Islet precursor cell (in vitro differentiated cells): ENCODE measurements at regions not wholly inside any gene's neighbourhood (a gene's known extent, or its start where the extent isn't known, plus 50 kb on each side); places are given as distances from the start of the nearest gene placed in this dataset.

Source experiments
- DNase-seq: peaks from one replicate; pipeline ENCODE4 v3.0.0-alpha.2; 2018

DNA sequence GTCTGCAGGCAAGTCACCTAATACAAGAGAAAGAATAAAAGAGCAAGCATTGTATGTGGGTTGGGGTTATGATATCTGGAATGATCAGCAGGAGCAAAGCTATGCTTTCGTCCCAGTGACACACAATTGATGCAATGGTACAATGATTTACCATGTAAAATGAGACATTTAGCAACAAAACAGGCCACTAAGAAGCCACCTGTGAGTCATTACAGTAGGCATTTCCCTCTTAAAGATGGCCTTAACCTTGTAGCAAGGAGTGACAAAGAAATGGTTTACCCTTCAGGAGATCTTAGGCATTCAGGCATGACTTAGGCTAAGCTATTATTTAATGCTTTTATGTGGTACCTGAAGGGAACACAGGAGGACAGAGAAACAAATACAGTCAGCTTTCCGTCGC is 373.3 kb upstream of the RBMS3 start:
- no peak for DNase-seq

DNA sequence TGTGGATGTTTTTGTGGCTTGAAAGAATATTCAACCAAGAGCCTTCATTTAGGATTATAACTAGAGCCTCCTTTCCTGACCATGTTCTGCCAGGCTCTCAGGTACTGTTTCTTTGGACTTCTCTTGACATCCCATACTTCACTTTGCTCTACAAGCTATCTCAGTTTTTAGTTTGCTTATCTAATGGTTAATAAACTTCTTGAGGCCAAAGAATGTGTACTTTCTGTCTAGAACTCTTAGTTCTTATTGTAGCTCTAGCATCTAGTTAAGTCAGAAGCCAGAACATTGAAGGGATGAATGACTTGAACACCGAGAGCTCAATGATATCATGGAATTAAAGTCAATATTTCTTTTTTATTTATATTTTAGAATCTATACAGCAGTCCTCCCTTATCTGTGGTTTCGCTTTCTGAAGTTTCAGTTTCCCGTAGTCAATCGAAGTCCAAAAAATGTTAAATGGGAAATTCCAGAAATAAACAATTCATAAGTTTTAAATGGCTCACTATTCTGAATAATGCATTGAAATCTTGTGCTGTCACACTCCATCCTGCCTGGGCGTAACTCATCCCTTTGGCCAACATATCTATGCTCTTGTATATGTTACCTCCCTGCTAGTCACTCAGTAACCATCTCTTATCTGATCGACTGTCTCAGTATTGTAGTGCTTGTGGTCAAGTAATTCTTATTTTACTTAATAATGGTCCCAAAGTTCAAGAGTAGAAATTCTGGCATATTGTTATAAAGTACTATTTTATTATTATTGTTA is 368.6 kb upstream of the RBMS3 start:
- no peak for DNase-seq

DNA sequence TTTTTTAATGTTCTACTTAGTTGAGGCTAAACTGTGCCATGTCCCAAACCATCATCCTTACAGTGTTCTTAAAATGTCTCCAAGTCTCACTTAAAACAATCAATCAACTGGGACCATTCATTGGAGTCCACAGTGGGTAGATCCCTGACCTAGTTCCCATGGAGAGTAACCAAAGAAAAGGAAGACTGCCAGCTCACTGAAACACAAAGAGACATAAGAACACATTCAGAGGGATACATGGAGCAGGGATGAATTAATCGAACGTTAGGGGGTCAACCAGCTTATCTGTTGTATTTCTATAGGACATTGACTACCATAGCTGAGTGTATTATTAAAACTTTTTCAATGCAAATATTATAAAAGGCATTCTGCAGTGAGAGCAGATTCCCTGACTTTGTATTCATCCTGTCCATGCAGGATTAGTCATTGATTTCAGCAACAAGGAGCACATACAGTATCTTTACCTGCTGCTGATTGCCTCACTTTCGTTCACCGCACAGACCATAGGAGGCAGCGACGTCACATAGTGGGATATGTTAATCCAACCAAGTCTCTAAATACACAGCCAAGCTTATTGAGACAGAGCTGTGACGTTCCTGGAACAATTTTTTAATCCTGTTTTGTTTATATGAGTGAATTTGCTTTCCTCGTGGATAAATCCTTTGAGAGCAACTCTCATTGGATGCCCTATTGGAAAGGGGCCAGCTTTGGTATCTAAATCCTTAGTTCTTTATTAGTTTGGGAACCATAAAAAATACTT is 364.9 kb upstream of the RBMS3 start:
- peak; percentile 79 for DNase-seq

DNA sequence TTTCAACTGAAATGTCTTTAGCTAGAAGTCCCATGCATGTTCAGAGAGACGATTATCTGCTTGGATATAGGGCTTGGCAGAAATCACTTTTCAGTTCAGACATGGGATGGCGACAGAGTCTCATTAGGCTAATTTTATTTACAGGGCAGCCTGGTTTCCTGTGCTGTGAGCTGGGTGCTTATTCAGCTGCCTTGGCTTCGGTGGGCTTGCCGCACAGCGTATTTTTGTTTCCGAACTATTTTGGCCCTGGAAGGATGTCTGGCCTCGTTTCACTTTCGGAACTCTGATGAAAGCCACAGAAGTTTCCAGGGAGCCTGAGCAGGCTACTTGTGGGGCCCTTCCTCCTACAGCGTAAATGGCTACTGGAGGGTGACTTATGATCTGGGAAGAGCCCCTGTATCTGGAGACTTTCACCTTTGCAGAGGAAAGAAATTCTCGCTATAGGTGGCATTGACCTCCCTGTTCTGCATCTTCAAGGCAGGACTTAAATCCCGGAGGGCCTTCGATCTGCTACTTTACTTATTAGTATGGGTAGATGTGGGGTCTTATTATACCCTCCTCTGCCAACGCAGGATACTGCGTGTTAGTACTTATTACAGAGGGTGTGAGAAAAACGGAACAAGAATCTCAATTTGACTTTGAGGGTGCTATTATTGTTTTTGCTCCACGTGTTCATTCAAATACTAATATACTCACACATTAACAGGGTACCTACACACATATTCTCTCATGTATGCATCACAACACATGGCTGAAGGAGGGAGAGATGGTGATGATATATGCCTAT is 364.0 kb upstream of the RBMS3 start:
- peak; percentile 73 for DNase-seq

DNA sequence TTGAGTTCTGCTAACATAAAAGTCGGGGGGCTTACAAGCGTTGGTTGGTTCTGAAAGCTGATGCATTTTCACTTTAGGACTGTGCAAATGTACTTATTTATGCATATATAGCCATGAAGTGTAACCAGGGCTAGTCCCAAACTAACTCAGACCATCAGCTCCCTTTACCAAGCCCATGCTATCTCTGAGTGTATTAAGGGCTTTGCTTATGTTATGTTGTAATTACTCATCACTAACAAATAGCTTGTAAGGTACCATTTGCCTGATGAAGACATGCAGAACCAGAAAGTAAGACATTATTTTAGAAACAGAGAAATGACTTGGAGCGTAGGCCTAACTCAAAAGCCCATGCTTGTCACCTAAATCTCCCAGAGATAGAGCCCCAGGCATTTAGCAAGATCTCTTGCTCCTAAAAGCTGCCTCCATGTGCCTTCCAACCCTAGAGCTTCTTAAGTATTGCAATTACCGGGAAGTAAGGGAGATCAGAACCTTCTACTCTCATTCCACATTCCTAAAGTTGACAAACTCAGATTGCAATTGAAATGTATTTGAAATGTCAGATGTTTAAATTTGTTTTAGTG is 362.9 kb upstream of the RBMS3 start:
- DNase-seq, result peak; percentile 69

DNA sequence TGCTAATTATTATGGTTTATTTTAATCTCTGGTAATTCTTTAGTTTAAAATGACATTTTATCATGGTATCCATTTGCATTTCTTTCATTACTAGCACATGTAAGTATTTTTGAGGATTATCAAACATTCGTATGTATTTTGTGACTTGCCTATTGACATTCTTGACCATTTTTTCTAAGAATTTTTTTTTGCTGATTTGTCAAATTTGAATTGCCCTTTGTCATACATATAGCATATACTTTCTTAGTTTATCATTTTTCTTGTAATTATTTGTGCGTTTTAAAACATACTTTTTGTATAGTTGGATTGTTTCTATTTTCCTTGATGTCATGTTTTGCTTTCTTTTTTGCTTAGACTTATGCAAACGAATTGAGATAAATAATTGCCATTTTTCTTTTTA is 358.5 kb upstream of the RBMS3 start:
- no peak for DNase-seq

DNA sequence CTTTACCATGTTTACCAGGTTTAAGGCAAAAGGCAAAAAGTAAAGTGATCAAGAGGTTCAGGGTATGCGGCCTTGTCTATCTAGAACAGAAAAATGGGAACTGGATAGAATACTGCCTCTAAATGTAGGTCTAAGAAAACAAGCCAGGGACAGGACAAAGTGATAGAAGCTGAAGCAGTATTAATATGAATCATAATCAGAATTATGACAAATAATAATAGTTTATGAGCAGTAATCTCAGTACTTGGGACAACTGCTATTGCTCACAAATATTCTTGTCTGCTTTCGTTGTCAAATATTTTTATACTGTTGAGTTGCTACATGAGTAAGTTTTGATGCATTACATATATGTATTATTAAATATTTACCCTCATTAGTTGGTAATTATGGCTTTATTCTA is 356.9 kb upstream of the RBMS3 start:
- no peak for DNase-seq

DNA sequence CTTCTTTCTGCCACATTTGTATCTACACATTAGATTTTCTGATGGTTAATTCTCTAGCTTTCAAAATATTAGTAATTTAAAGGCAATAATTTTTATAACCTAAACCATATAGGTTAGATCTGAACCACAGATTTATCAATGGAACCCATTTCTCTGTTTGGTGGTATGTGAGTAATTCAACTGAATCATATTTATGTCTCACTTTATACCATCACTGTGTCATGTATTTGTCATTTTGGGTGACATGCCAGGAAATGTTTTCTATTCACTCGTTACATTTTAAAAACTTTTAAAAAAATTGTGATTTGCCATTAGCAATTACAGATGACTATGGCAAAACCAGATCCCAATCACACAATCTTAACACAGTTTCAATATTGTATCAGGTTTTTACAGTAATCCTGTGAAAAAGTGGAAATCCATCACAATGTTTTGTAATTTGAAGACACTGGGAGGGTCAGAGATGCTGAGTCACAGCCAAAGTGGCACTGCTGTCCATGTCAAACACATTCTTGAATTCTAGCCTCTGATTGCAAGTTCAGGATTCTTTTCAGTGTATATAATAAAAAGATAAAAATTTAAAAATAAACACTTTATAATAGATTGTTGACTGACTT is 356.0 kb upstream of the RBMS3 start:
- no peak for DNase-seq

DNA sequence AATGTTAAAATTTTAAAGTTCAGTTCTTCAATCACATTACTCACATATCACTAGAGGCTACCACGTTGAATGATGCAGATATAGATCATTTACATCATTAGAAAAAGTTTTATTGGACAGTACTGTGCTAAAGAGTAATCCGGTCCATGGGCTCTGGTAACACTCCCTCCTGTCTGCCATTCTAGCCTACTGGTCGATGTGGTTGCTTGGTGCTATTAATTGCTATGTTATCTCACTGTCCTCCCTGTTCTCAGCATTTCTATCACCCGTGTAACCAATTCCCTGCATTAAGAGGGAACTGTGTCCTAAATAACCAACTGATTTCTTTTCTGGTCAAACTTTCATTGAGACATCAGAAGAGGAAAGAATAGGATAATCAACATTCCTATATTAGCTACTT is 347.5 kb upstream of the RBMS3 start:
- DNase-seq, result no peak

DNA sequence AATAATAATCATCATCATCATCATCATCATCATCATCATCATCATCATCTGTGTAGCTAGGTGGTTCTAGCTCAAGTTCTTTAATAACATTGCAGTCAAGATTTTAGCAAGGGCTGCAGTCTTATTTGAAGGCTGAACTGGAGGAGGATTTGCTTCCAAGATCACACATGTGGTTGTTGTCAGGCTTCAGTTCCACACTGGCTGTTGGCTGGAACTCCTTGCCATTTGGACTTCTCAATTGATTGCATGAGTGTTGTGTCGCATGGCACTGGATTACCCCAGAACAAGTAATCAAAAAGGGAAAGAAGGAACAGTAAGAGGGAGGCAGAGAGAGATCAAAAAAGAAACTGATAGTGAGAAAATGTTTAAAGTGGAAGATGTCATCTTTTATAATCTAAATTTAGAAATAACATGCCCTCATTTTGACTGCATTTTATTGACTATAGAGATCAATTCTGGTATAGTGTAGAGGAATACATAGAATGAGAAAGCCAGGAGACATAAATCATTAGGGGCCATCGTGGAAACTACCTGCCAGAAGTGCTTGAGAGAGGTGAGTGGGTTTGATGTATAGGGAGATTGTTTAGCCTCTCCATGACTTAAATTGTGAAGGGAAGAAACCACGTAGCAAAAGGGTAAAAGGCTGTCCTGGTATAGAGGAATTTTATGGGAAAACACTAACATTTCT is 346.6 kb upstream of the RBMS3 start:
- DNase-seq, result no peak

DNA sequence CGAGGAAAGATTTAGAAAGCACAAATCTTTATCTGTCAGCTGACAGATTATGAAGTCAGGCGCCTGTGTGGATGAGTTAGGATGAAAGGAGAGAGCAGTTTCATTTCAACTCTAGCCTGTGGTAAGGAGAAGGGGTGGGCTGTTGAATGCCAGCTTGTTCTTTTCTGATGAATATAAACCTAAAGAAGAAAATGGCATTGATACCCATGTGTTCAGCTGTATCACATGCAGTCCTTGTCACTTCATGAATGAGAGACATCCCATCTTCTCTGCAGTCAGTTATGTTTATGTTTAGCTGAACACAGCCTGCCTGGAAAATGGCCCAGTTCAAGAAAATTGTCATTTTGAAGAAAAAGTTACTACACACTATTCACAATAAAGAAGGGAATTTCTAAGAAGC is 345.7 kb upstream of the RBMS3 start:
- DNase-seq, result no peak

DNA sequence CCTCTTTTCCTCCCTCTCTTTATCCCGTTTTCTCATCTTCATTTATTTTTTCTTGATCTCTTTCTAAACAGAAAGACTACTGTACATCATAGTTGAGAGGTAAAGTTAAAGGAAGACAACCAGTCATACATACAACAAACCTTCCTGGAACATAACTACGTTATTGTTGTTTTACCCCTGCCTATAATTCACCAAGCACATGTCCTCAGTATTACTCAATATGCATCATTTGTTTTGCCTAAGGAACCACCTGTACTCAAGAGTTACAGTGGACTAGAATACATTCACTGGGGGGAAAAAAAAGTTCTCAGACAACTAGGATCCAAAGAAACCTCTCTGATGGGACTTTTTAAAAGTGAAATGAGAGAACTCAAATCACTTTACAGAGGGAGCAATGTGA is 344.7 kb upstream of the RBMS3 start:
- no peak for DNase-seq

DNA sequence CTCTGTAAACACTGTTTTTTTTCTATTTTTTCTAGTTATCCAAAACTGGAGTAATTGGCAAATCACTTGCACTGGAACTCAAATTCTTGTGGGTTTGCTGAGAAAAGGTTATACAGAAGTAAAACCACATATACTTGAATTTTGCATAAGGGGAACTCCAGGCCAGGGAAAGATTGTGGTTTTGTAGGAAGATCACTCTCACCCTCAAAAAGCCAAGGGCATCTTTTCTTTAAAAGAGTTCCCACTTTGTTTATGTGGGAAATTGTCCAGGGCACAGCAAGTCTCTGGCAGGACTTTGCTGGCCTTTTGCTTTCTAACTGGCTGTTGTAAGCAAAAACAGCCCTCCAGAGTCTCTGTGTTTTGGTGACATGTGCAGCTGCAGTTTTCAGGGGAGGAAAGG is 340.3 kb upstream of the RBMS3 start:
- no peak for DNase-seq

DNA sequence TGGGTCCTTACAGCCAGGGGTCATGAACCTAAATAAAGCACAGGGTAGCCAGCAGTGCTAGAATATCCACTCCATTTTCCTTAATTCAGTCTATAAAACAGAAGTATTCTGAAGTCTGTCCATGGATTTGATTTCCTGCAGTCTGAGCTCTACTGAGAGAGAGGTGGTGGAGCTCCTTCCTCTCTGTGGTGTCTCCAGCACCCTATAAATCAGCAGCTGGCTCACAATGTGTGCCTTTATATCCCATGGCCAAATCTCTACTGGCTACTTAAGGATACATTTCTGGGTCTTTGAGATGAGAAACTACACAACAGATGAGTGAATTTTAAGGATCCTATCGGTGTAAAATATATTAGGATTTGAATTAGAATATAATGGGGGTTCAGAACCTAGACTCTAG is 339.9 kb upstream of the RBMS3 start:
- DNase-seq, result no peak

DNA sequence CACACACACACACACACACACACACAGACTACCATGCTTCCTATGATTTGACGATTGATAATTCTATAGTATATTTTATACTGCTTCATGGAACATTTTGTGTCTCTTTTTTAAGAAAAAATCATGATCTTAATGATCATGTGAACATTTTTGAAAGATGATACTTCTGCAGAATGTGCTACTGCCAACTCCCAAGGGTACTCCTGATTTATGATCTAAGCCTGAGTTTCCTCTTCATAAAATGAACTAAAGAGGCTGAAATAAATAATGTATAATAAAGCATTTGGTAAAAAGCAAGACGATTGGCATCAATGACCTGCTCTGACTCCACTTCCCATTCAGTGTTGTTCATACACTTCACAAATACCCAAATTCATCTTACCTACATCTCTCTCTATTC is 333.8 kb upstream of the RBMS3 start:
- no peak for DNase-seq

DNA sequence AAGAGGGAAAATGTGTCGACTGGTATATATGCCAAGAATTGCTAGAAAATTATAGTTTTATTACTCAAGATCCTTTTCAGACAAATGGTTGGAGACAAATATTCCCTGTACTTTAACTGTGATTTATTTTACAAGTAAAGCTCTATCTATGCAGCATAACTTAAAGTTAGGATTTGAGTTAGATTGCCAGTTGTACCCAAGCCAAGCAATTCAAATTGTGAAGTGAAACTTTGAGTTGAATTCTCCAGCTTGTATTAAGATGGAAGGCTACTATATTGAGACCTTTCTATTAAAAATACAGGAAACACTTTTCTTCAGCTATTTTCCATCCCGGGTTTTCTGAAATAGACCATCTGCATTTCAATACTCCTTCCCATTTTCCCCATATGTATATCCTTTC is 333.1 kb upstream of the RBMS3 start:
- no peak for DNase-seq

DNA sequence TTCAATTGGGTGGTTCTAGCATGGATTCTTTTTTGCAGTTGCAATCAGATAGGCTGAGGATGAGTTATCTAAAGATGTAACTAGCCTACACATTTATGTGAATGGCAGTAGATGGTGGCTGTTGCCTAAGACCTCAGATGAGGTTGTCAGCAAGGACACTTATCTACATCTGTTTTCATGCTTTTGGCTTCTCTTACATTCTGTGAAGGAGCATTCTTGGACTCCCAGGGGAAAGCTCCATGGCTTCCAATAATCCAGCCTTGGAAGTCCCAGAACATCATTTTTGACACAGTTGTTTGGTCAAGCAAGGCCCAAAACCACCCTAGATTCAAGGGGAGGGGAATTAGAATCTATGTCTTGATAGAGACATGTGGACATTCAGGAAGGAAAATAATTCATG is 332.2 kb upstream of the RBMS3 start:
- DNase-seq, result no peak

DNA sequence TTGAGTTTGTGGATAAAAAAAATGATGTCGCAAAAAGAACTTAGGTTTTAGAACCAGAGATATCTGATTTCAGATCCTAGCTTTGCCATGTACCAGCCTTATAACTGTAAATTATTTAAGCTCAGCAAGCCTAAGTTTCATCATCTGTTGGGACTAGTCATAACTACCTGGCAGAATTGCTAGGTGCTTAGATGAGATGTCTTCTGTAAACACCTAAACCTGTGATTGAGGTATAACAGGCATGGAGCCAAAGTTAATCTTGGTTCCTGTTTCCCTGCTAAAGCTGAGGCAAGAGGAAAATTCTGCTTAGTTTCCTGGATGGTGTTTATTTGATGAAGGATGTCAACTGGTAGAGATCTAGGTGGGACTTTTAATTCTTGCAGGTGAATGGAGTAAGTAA is 331.3 kb upstream of the RBMS3 start:
- no peak for DNase-seq

DNA sequence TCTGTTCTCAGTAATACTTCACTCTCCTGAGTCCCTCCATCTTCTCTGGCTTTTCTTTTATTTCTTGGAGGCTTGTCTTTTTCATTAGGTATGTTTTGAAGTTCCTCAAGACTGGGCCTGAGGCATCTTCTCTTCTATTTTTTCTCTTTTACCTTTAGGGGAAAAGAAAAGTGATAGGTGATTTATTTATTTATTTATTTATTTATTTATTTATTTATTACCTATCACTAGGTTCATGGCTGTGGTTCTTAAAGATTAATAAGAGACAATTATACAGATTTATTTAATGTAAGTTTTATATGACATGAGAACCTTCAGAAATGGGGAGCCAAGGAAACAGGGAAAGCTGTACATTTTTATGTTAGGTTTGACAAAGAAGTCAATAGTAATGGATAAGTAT is 330.3 kb upstream of the RBMS3 start:
- DNase-seq, result no peak

DNA sequence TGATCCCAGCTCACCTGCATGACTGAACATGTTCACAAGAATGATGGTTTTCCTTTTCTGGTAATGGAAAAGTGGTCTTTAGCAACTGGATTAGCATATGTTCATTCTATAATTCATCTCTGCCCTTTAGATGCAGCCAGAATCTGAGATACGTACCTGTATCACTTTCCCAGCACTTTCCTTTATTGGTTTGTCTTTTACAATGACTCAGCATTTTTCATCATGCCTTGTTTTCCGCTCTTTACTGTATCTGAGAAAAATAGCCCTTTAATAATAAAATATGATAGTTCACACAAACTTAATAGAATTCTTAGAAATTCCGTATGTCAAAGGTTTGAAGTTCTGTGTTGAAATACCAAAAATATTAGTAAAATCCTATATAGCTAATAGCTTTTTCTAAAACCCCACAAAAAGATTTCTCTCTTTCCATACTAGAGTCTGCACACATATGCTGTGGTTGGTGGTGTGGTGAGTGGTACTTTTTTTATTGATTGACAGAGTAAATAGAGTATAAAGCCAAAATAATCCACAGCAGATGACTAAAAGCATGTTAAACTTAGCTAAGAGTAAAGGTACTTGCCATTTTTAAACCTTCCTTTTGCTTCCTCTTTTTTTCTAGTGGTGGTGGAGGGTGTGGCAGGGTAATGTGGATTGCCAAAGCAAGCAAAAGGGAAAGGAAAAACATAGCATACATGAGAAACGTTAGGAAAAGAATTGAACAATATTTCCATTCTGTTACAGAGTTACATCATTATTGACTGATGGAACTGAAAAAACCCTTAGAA is 328.9 kb upstream of the RBMS3 start:
- no peak for DNase-seq

DNA sequence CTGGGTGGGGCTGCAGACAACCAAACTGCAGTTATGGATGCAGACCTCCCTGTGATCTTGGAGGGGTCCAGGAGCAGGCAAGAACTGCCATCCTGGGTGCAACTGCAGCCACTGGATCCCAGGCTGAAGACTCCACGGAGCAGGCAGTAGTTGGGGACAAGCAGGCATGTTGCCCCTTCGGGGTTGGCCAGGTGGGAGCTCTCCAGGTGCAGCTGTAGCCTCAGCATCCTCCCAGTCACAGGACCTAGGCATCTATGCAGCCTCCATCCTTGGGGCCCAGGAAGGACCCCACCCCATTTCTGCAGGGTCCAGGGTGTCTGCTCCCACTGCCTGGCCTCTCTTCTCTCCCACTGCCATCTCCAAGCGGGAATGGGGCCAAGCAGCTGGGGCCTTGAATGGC is 322.2 kb upstream of the RBMS3 start:
- DNase-seq, result no peak

DNA sequence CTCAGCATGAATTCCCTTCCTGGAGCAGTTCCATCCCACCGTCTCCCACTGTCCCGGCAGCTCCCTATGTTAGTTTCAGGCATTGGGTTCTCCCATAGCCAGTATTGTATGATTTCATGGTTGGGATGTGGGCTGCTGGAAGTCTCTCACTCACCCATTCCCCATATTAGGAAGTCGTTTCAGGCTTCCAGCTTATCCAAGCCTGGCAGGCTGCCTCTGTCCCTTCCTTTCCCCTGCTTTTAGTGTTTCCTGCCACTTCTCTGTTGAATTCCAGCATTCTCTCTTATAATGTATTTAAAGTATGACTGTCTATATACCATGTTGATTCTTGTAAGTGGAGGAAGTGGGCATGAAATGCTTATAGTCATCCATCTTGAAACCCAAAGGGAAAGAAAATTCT is 309.7 kb upstream of the RBMS3 start:
- DNase-seq, result no peak
